HUES48 (cell line): ENCODE measurements at regions not wholly inside any gene's neighbourhood (a gene's known extent, or its start where the extent isn't known, plus 50 kb on each side); places are given as distances from the start of the nearest gene placed in this dataset.

Experiments used
- H3K27ac ChIP-seq: one replicate; pipeline ENCODE4 v1.7.0; 2013; ENCODE audit warnings: low read depth, low read length, inconsistent platforms
- H3K27me3 ChIP-seq: 2 replicates; pipeline ENCODE4 v1.6.1; 2013; ENCODE audit warnings: mild to moderate bottlenecking, low read length; ENCODE audit not compliant: control insufficient read depth, insufficient read depth
- H3K36me3 ChIP-seq: 2 replicates; pipeline ENCODE4 v1.6.1; 2013; ENCODE audit warnings: low read length; ENCODE audit not compliant: control insufficient read depth, insufficient read depth
- H3K4me1 ChIP-seq: 2 replicates; pipeline ENCODE4 v1.6.1; 2013; ENCODE audit warnings: mild to moderate bottlenecking, low read length; ENCODE audit not compliant: control insufficient read depth, insufficient read depth
- H3K4me3 ChIP-seq: 2 replicates; pipeline ENCODE4 v1.5.1; 2013; ENCODE audit warnings: mild to moderate bottlenecking, low read depth, low read length
- H3K9ac ChIP-seq: 2 replicates; pipeline ENCODE4 v1.6.1; 2013; ENCODE audit warnings: mild to moderate bottlenecking, low read depth, low read length, moderate library complexity
- H3K9me3 ChIP-seq: 2 replicates; pipeline ENCODE4 v1.6.1; 2013; ENCODE audit warnings: low read length; ENCODE audit not compliant: control insufficient read depth, insufficient read depth

GRCh38 chr15:73001840-73002239 is 50.4 kb upstream of the NEO1 start:
- no peaks in the 10 kb centered on the region for H3K36me3 ChIP-seq
- H3K27me3 ChIP-seq = no peaks in the 10 kb centered on the region
- no peak overlapping the region for H3K9ac ChIP-seq
- H3K9me3 ChIP-seq = no peaks in the 10 kb centered on the region
- H3K4me1 ChIP-seq = no peaks in the 10 kb centered on the region
- H3K4me3 ChIP-seq = no peak overlapping the region
- no peak overlapping the region for H3K27ac ChIP-seq

- Histone ChIP-seq H3K4me1 (no peaks in the 10 kb centered on the region), H3K36me3 (no peaks in the 10 kb centered on the region), H3K27me3 (no peaks in the 10 kb centered on the region), H3K9ac (no peak overlapping the region), H3K27ac (no peak overlapping the region), H3K4me3 (no peak overlapping the region), H3K9me3 (no peaks in the 10 kb centered on the region)
Measured at GRCh38 chr15:73000293-73000692, 52.0 kb upstream of the NEO1 start.

DNA sequence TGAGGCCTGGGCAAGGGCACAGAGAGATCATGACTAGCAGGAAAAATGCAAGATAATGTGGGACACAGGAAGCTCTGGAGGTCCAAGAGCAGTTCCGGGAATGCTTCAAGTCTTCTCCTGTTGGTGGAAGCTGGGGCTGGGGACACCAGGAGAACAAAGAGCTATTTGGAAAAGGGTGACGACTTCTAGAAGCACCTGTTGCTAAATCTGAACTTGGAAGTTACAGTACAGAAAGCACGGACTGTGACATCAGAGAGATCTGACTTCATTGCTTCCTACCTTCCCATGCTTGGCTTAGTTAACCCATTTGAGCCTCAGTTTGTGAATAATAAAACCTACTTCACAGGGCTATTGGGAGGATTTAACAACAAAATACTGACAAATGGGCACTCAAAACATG is 52.7 kb upstream of the NEO1 start:
- H3K4me1 ChIP-seq = no peaks in the 10 kb centered on the region
- no peaks in the 10 kb centered on the region for H3K27me3 ChIP-seq
- H3K4me3 ChIP-seq = no peak overlapping the region
- H3K27ac ChIP-seq = no peak overlapping the region
- H3K36me3 ChIP-seq = no peaks in the 10 kb centered on the region
- H3K9ac ChIP-seq = no peak overlapping the region
- no peaks in the 10 kb centered on the region for H3K9me3 ChIP-seq

DNA sequence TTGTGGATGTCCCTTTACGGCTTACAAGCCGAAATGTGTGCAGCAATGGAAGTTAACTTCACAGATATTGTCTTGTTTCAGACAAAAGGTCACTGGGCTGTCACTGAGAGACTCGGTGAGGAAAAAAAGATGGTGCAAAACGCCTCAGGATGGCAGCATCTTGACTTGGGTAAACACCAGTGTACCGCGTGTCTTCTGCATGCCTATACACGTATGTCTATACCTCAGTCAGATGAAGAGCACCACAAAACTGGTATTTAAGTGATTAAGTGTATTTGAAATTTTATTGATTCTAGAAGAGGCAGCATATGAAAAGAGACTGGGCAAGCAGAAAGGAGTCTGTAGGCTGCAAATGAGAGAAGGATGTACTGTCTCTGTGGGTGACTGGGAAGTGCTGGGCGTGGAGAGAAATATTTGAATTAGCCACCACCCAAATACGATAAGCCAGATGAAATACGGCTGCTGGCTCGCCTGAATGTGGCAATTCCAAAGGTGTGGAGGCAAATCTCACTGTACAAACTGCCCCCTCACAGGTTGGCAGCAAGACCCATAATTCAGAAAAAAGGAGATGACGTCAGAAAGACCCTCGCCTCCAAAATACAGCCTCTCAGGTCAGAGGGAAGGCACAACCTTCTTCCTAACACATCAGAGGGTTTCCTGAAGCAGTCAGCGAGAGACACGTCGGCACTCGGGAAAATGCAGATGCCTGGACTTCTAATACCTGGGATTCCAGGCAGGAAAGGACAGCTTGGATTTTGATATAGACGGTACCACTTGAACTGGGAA is 53.4 kb upstream of the NEO1 start:
- no peaks in the 10 kb centered on the region for H3K36me3 ChIP-seq
- no peaks in the 10 kb centered on the region for H3K27me3 ChIP-seq
- no peaks in the 10 kb centered on the region for H3K4me1 ChIP-seq
- H3K27ac ChIP-seq = no peak overlapping the region
- no peaks in the 10 kb centered on the region for H3K9me3 ChIP-seq
- no peak overlapping the region for H3K9ac ChIP-seq
- no peak overlapping the region for H3K4me3 ChIP-seq

GRCh38 chr15:72998226-72998625 is 54.0 kb upstream of the NEO1 start:
- H3K9ac ChIP-seq = no peak overlapping the region
- H3K4me1 ChIP-seq = no peaks in the 10 kb centered on the region
- no peak overlapping the region for H3K4me3 ChIP-seq
- no peaks in the 10 kb centered on the region for H3K36me3 ChIP-seq
- no peaks in the 10 kb centered on the region for H3K27me3 ChIP-seq
- no peak overlapping the region for H3K27ac ChIP-seq
- no peaks in the 10 kb centered on the region for H3K9me3 ChIP-seq

DNA sequence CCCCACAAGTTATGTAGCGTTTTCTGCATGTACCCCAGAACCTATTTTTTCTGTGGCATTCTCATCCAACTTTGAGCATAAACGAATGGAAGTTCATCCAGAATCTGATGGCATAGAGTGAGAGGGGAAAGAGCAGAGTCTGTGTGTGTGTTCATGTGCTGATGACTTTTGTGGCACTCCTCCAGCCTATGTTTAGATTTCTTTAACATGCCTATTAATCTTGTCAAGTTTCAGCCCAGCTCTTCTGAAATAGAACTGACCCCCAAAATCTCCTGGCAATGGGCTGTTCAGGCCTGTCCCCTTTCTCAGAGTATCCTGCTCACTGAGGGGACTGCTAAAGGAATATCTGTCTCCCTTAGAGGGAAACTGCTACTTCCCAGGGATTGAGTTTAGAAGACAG is 56.4 kb upstream of the NEO1 start:
- Histone ChIP-seq H3K27ac (no peak overlapping the region), H3K27me3 (no peaks in the 10 kb centered on the region), H3K36me3 (no peaks in the 10 kb centered on the region), H3K4me1 (no peaks in the 10 kb centered on the region), H3K4me3 (no peak overlapping the region), H3K9ac (no peak overlapping the region), H3K9me3 (no peaks in the 10 kb centered on the region)

GRCh38 chr15:72994534-72995177 is 57.6 kb upstream of the NEO1 start:
- Histone ChIP-seq H3K36me3 (no peaks in the 10 kb centered on the region), H3K27ac (no peak overlapping the region), H3K27me3 (no peaks in the 10 kb centered on the region), H3K4me3 (no peak overlapping the region), H3K9me3 (no peaks in the 10 kb centered on the region), H3K9ac (no peak overlapping the region), H3K4me1 (no peaks in the 10 kb centered on the region)

DNA sequence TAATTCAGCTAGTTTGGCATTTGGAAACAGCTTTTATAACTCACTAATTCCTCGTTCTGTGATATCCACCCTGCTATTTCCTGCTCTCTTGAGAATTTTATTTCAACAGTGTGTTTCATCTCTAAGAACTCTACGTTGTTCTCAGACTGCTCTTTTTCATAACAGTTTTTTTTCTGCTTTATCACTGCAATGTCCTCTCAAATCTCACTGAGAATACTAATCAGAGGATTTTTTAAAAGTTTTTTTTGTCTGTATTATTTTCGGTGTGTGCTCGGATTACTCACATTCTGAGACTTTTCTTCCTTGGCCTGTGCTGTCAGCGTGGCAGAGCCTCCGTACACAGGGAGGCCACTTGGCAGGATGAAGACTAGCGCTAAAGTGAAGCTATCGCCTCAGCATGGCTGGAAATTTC is 59.4 kb upstream of the NEO1 start:
- H3K9me3 ChIP-seq = no peaks in the 10 kb centered on the region
- H3K4me1 ChIP-seq = no peaks in the 10 kb centered on the region
- no peak overlapping the region for H3K4me3 ChIP-seq
- H3K36me3 ChIP-seq = no peaks in the 10 kb centered on the region
- no peak overlapping the region for H3K27ac ChIP-seq
- H3K27me3 ChIP-seq = no peaks in the 10 kb centered on the region
- no peak overlapping the region for H3K9ac ChIP-seq

- Histone ChIP-seq H3K9ac (no peak overlapping the region), H3K9me3 (no peaks in the 10 kb centered on the region), H3K27ac (no peak overlapping the region), H3K4me3 (no peak overlapping the region), H3K36me3 (no peaks in the 10 kb centered on the region), H3K4me1 (no peaks in the 10 kb centered on the region), H3K27me3 (no peaks in the 10 kb centered on the region)
Measured at GRCh38 chr15:72991026-72991425, 61.2 kb upstream of the NEO1 start.

GRCh38 chr15:72983801-72984545 is 68.3 kb upstream of the NEO1 start:
- Histone ChIP-seq H3K36me3 (no peaks in the 10 kb centered on the region), H3K9ac (no peak overlapping the region), H3K4me3 (no peak overlapping the region), H3K27me3 (no peaks in the 10 kb centered on the region), H3K27ac (no peak overlapping the region), H3K4me1 (no peaks in the 10 kb centered on the region), H3K9me3 (no peaks in the 10 kb centered on the region)

DNA sequence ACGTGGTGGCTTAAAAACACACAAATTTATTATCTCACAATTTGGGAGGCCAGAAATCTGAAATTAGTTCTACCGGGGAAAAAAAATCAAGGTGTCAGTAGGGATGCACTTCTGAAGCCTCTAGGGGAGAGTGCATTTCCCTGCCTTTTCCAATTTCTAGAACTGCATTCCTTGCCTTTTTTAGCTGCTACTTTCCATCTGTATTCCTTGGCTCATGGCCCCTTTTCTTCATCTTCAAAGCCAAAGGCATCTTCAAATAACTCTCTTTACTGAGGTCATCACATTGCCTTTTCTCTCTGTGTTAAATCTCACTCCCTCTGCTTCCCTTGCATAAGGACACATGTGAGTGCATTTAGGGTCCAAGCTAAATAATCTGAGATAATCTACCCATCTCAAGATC is 69.5 kb upstream of the NEO1 start:
- H3K27me3 ChIP-seq = no peaks in the 10 kb centered on the region
- H3K9me3 ChIP-seq = no peaks in the 10 kb centered on the region
- H3K27ac ChIP-seq = no peak overlapping the region
- H3K36me3 ChIP-seq = no peaks in the 10 kb centered on the region
- H3K9ac ChIP-seq = no peak overlapping the region
- H3K4me1 ChIP-seq = no peaks in the 10 kb centered on the region
- H3K4me3 ChIP-seq = no peak overlapping the region
